GM19452 (cell line): ENCODE measurements at regions not wholly inside any gene's neighbourhood (a gene's known extent, or its start where the extent isn't known, plus 50 kb on each side); places are given as distances from the start of the nearest gene placed in this dataset.
"Not testable (repeated sequence)": the region's sequence is repeated elsewhere in the genome, so short reads cannot be mapped to it uniquely, and the experiment has no call there.

Source experiments
- ATAC-seq: cut with Tn5 transposase; IDR thresholded peaks from one replicate; pipeline ENCODE4 v1.9.1; 2021; ENCODE audit not compliant: unreplicated experiment

DNA sequence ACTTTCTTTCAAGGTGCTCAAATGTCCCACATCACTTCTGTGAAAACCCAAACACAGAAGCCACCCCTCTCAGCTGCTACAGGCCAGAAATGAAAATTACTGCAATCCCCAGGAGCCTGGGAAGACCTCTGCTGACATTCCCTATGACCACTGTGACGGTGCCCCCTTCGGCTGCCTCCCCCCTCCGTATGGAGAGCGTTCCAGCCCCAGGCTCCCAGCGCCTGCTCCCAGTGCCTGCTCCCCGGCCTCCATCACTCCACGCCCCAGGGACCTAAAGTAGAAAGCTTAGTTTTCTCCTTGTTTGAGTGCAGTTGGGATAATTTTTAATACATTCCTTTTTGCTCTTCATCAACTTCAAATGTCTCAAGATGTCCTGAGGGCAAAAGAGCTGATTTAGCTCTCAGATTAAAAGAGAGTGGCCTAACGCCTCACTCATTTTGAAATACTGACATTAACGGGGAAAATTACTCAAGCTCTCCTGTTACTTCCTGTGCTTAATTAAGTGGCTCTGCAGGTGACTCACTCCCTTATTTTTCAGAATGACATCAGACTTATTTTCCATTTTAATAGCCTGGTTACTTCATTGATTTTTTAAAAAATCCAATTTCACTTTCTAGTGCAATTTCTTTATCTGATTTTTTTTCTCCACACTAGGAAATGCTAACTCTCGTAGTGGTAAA is 112.8 kb upstream of the PLGLB2 start:
- not testable (repeated sequence) for ATAC-seq

DNA sequence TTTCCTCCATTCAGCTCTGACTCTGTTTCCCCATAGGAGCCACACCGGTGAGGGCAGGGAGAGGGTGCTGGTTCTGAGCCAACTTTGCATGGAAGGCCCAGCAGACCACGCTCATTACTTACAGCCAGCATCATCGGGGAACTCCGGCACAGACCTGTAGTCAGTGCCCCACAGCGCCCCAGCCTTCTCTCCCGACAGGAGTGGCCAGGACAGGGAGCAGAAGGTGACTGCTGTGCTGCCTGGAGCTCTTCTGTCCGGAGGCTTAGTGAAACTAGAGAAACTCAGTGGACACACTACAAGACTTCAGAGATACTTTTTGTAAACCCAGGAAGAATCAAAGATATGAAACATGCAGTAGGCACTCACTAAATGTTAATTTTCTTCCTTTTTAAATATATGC is 111.6 kb upstream of the PLGLB2 start:
- not testable (repeated sequence) for ATAC-seq

DNA sequence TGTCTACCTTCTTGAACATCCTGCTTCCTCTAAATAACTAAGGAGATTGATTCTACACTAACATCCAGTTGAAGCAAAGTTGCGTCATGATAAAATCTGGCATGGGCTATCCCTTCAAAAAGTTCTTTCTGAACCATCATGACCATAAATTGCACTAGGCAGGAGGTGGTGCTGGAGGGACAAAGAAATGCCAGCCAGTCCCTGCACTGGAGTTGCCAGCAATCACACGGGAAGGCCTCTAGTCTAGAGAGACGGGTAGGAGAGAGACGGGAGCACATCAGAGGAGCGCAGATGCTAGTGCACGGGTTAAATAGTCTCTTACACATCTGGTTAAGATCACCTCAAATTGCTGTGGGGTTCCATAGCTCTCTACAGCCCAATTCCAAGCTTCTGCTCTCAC is 111.2 kb upstream of the PLGLB2 start:
- not testable (repeated sequence) for ATAC-seq

DNA sequence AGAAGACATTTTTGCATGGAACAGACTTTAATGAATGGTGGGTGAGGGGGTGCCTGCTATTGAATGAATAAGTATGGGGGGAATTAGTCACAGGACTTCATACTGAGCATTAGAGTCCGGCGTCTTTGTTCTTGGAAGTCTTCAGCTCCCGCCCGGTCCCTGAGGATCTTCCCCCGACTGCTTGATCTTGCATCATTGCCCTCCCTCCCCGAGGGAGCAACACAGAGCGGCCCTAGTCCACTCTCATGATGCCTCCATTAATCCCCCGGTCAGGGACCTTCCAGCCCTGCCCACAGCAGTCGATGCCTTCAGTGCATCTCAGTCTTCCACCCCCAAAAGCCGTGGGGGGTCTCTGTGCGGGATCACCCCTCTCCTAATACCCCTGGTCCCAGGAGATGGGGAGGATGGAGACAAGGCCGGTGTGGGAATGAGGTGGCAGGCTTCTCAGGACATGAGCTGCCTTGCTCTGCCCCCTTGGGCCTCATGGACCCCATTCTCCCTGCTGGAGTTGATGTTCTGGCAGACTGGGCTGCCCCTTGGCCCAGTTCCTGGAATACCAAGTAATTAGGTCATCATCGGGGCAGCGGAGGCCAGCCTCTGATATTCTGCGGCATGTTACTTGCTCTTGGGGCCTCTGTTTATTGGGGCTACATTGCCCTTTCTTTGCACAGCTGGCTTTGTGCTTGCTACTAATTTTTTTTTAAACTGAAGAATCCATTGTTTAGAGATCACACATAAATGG is 110.5 kb upstream of the PLGLB2 start:
- ATAC-seq, result not testable (repeated sequence)

DNA sequence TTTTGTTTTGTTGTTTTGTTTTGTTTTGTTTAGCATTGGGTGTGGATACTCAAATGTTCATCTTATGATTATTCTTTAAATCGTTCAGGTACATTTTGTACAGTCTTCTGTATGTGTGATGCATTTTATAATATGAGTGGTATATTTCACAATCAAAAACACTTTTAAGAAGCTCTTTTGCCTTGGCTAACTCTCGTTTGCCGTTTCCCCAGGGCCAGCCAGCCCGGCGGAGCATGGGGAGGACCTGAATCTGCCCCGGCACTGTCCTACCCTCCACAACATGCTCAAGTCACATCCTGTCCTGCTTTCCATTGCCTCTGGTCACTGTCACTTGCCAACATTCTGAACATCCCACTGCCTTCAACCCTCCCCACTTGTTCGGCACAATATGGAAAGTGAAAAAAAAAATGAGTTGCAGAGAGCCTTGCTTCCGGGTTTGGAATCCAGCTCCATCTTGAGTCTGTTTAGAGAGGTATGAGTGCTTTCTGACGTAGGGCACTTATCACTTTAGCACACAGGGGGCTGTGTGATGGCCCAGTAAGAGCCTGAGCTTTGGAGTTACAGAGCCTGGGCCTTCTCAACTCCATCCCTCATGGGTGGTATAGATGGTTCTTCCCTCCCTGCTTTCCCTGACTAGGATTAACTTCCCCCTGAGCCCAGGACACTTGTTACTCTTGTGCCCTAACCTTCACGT is 109.6 kb upstream of the PLGLB2 start:
- not testable (repeated sequence) for ATAC-seq

DNA sequence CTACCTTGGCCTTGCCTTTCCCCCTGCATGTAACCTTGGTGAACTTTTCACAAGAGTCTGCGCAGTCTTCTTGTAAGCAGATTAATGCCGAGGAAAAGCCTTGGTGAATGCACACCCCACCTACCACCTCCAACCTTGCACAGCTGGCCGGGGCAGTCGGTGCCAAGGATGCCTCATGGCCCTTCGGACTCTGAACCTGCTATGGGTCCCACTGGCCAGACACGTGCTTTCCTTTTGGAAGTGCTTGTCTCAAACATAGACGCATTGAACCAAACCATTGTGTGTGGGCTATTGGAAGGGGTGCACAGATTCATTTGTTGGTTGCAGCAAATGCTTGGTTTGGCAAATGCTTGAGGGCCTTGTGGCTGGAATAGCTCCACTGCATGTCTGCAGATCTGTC is 109.0 kb upstream of the PLGLB2 start:
- not testable (repeated sequence) for ATAC-seq

DNA sequence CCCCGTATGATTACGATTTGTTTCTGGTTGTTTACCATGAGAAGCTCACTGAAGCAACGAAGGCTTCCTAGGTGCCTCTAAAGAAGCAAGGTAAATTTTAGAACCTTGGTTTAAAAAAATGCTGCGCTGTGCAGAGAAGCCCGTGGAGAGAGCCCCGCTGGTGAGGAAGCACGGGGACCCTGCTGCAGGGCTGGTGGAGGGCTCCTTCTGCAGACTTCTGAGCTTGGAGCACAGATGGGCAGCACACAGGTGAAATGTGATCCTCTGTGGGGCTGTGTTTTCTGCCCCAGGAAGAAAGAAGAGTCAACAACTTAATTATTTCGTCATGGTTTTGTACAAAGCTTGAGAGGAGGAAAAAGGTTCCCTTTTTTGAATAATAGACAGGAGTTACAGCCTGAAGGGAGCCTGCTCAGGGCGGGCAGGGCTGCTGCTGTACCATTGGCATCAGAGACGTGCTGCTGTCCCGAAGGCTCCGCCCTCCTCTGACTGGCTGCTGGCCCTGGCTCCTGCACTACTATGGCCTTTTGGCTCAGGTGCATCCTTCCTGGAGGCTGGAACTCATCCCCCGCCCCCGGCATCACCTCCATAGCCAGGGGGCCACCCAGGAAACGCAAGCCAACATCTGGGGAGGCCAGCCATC is 108.0 kb upstream of the PLGLB2 start:
- not testable (repeated sequence) for ATAC-seq

DNA sequence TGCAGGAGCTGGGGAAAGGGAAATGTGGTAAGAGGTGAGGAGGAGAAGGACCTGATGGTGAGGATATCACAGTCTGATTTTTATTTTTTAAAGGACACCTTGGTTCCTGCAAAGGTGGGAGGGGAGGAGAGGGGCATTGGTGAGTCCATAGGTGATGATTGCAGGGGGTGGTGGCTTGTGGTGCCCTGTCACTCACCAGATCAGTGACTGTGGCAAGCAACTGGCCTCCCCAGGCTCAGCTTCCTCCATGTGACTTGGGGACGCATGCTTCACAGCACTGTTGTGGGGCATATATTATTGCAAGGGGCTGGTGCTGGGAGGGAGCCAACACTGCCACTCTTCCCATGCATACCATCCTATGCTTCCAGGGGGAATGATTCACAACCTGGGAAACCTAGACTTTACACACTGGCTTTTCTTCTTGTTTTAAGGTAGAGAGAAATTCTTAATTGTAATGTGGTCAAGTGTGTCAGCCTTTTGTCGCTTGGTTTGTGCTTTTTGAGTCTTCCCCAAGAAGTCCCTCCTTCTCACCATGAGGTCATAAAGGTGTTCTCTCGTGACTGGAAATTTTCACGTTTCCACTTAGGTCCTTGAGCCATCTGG is 106.8 kb upstream of the PLGLB2 start:
- not testable (repeated sequence) for ATAC-seq

DNA sequence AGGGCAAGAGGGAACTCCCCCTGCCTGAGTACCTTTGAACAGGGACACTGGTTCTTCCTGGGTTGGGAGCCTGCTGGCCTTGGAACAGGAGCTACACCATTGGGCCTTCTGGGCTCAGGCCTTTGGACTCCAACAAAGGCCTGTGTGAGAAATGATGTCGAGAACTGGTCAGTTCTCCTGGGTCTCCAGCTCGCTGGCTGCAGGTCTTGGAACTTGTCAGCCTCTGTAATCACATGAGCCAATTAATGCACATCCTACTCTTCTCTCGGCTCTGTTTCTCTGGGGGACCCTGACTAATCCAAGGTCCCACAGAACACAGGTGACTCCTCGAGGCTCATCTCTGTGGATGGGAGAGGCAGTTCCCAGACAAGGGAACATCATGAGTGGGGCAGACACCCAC is 104.7 kb upstream of the PLGLB2 start:
- not testable (repeated sequence) for ATAC-seq

DNA sequence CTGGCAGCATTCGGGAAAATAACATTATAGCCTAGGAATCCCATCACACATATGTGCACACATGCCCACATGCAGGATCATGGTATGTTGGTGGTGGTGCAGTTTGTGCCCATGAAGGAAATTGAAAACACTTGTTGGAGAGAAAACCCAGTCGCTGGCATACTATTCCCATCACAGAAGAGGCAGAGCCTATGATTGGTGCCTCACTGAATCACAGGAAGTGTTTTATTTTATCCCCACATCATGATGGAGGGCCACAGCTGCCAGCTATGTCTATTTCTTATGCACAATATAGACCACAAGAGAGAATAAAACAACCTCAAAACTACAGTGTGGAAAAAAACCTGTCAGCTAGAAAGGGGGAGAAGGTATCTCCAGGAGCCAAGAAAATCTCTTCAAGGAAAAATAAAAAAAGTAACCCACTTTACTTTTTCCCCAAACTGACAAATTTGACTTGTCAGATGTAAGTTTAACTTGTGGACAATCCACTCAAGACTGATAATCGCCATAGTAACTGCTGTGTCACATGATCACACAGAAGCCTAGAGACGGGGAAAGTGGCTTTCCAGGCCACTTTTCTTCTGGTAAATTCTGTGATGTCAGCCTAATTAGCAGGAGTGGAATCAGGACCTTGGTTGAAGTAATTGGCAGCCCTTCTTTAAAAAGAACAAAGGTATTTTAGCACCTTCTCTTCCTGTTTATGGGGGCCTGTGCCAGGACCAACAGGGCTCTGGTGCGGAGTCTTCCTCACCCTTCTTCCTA is 100.0 kb upstream of the PLGLB2 start:
- not testable (repeated sequence) for ATAC-seq

DNA sequence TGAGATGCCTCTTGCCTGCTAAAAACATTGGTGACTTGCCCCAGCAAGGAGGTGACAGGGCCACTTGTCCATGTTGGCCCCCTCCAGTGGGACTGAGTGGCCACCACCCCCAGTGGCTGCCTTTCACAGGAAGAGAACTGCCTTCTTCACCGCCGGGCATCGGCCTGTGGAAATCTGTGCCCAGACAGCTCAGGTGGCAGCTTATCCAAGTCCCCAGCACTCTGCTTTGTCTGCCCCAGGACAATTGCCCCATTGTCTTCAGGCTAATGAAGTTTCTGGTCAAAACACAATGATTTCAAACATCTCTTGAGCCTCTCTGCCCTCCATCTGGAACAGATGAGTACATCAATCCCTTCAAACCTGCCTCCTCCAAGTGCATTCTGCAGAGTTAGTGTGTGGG is 99.1 kb upstream of the PLGLB2 start:
- ATAC-seq, result not testable (repeated sequence)

DNA sequence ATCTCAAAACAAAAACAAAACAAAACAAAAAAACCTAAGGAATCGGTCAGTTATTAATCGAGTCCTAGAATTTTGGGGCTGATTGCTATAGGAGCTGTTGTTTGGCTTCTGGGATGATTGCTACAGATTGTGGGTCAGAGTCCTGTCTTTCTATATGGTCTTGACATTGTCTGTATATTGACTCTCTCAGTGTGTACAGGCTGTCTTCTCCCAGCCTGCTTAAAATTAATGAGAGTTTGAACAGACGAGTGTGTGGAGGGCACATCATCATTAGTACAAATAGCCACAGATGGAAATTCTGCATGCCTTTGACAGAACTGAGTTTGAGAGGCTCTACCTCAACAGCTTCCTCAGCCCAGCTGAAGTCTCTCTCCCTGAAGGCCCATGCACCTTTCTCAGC is 98.0 kb upstream of the PLGLB2 start:
- ATAC-seq, result not testable (repeated sequence)

DNA sequence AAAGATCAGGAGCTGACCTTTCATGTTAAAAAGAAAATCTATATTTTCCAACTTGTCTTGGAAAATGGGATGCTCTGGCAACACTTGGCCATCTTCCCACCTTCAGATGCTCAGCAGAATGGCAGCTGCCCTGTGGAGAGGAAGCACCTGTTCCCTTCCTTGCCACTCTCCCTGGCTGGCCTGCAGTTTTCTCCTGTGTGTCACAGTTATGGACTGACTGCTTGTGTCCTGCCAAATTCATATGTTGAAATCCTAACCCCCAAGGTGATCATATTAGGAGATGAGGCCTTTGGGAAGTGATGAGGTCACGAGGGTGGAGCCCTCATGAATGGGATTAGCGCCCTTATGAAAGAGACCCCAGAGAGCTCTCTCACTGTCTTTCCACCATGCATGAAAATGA is 97.0 kb upstream of the PLGLB2 start:
- ATAC-seq, result not testable (repeated sequence)

DNA sequence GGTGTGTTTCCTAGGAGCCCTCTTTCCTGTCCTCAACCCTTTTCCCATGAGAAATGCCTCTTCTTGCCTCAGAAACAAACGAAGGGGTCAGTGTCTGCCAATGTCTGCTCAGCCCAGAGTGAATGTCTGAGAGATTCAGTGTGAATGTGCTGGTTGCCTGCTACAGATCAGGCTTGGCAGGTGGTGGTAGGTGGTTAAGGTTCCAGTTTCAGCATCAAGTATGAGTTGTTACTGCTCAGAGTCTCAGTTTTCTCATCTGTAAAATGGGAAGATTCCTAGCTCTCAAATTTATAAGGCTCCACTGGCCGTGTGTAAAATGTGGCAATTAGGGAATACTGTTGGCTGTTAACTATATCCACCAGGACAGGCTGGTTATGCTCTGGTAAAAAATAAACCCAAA is 96.3 kb upstream of the PLGLB2 start:
- not testable (repeated sequence) for ATAC-seq

DNA sequence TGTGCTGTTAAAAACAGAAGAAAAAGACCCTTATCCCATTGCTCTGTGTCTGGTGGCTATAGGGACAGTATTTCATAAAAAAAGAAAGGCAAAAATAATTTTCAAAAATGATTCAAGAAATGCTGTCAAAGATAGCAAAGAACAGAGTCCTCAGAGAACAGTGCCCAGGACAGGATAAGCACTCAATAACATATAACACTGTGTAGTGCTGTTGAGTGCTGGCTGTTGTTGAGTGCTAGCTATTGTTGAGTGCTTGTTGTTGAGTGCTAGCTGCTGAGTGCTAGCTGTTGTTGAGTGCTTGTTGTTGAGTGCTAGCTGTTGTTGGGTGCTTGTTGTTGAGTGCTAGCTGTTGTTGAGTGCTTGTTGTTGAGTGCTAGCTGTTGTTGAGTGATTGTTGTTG is 94.5 kb upstream of the PLGLB2 start:
- not testable (repeated sequence) for ATAC-seq

DNA sequence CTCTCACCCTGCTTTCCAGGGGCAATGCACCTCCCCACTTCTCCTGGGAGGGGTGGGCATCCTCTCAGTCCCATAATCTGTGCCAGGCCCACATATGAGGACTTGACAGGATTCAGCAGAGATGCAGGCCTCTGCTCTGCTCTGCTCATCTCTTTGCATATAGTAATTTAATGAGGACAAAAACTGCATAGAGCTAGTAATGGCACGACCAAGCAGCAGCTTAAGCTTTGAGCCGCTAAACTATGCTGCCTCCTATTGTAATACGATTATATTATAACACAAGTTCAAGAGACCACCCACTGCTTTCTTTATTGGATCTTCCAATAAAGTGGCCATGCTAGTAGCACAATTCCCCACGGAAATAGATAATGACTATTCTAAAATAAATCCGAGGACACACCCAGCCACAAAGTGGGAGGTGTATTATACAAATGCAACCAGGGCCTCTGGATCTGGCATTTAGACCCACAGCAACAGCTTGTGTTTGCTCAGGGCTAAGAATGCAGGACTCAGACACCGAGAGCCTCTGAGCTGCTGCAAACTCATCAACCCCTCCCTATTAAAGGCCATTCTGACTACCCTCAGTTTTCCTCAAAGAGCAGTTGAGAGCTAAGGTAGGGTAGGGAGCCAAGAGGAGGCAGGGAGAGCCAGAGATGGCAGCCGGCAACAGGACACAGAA is 93.6 kb upstream of the PLGLB2 start:
- ATAC-seq, result not testable (repeated sequence)

DNA sequence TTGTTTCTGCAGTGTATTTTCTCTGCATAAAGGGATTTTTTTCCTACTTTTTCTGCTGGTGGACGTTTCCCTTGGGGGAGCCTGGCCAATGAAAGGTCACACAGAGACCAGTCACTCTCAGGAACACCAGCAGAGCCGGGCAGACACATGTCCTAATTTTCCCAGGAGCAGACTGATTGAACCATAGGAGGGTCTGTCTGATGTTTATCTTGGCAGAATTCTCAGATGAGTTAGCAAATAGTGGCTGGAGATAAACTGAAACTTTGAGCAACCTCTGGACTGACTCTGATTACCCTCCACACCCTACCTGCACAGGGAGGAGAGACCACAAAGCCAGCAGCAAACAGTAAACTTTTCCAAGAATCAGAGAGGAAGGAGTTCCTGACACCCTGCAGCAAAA is 90.0 kb upstream of the PLGLB2 start:
- ATAC-seq, result not testable (repeated sequence)

DNA sequence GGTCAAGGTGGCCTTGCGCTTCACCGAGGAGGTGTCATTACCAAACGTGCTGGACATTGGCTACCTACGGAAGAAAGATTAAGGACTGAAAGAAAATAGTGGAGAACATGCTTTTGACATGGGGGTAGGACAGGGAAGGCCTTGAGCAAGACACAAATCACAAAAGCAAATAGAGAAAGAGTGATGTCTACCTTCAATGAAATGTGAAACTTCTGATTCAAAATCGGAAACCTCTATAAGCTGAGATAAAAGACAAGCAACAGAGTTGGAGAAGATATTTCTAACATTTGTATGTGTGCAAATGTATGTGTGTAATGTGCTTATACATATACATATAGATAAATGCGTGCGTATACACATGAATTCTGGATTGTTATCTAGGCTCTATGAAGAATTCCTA is 89.5 kb upstream of the PLGLB2 start:
- ATAC-seq, result not testable (repeated sequence)

DNA sequence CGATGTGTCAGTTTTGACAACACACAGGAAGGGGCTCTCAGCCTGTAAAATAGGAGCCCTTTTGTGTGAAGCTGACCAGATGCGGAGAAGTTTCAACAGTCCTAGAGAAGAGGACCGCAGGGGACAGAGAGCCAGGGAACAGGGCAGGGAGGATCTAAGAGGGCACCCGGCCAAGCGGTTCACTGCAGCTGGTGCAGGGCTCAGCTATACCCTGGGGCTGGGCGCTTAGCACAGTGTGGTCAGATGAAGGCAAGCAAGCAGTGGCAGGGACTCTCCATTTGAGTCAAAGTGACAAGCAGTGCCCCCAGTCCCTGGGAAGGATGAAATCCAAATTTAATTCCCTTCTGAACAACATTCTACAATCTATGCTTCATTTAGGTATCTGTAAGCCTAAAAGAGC is 88.9 kb upstream of the PLGLB2 start:
- ATAC-seq, result not testable (repeated sequence)

DNA sequence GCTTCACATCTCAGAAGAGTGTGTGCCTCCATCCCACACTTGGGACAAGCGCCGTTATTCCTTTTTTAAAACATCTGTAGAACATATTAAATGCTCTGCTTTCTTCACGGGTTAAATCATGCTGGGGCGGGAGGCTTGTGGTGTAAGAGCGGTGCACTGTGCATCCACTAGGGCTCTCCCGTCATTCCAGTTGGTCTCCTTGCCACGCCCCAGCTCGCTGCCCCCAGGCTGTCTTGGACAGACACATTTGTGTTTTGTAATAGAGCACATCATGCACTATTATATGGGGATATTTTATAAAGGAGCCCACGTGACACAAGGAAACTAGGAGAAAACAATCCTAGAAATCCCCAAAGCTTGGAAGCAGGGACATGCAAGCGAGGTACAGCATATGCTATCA is 87.7 kb upstream of the PLGLB2 start:
- ATAC-seq, result not testable (repeated sequence)
